Esophagus squamous epithelium (tissue), 5 donors: ENCODE measurements at regions not wholly inside any gene's neighbourhood (a gene's known extent, or its start where the extent isn't known, plus 50 kb on each side); places are given as distances from the start of the nearest gene placed in this dataset.

Experiments
- DNase-seq: peaks from one replicate; lab custom pipeline; 2025; lab: John Stamatoyannopoulos, UW
- H3K27ac ChIP-seq, 4 donors: fragments of 200-600 bp; sonication (generic); one replicate each; pipeline ENCODE4 v1.5.1; 2016 to 2019; ENCODE audit warnings: mild to moderate bottlenecking in 1 of 4
- H3K27me3 ChIP-seq, 4 donors: fragments of 200-600 bp; sonication (generic); 1 replicate in 3 of 4; 2 replicates in 1 of 4; pipeline versions ENCODE4 v1.5.1 to v1.6.0; 2017 to 2021; ENCODE audit warnings: antibody characterized with exemption in 1 of 4
- H3K36me3 ChIP-seq, 3 donors: fragments of 200-600 bp; sonication (generic); one replicate each; pipeline ENCODE4 v1.5.1; 2016 to 2019
- H3K4me1 ChIP-seq, 3 donors: fragments of 200-600 bp; sonication (generic); one replicate each; pipeline ENCODE4 v1.5.1; 2017 to 2019
- H3K4me3 ChIP-seq, 4 donors: fragments of 200-600 bp; sonication (generic); 1 replicate in 3 of 4; 2 replicates in 1 of 4; pipeline ENCODE4 v1.5.1; 2016 to 2019; ENCODE audit warnings: mild to moderate bottlenecking in 2 of 4, moderate library complexity in 1 of 4
- H3K9me3 ChIP-seq, 3 donors: fragments of 200-600 bp; sonication (generic); one replicate each; pipeline ENCODE4 v1.5.1; 2016 to 2019
- POLR2A ChIP-seq, 4 donors: fragments of 450-650 bp; IDR thresholded peaks; one replicate each; pipeline ENCODE4 v1.6.1; 2017; ENCODE audit warnings: antibody characterized with exemption in 4 of 4, mild to moderate bottlenecking in 4 of 4, moderate library complexity in 3 of 4
- WGBS, 2 donors: methylation state at CpG; one replicate each; pipeline ENCODE4 v1.1.5; 2018; 5-methylcytosine and 5-hydroxymethylcytosine counted together
- intact Hi-C: fragments of 100-400 bp; cut with DNase I; formaldehyde crosslinking; loops from one replicate; pipeline ENCODE4 v1.15.0; 2022
- TF ChIP-seq, protein P1 (sequence below), 6 experiments: fragments of 450-650 bp in 4 of 6; fragments of 200-600 bp in 2 of 6; sonication (generic) in 2 of 6; IDR thresholded peaks; one replicate each; pipeline ENCODE4 v1.5.1; 2016 to 2019; ENCODE audit warnings: antibody characterized with exemption in 6 of 6, mild to moderate bottlenecking in 4 of 6, moderate library complexity in 4 of 6
- donor health status: DM: yes; HTN: yes; CAD: no.

DNA sequence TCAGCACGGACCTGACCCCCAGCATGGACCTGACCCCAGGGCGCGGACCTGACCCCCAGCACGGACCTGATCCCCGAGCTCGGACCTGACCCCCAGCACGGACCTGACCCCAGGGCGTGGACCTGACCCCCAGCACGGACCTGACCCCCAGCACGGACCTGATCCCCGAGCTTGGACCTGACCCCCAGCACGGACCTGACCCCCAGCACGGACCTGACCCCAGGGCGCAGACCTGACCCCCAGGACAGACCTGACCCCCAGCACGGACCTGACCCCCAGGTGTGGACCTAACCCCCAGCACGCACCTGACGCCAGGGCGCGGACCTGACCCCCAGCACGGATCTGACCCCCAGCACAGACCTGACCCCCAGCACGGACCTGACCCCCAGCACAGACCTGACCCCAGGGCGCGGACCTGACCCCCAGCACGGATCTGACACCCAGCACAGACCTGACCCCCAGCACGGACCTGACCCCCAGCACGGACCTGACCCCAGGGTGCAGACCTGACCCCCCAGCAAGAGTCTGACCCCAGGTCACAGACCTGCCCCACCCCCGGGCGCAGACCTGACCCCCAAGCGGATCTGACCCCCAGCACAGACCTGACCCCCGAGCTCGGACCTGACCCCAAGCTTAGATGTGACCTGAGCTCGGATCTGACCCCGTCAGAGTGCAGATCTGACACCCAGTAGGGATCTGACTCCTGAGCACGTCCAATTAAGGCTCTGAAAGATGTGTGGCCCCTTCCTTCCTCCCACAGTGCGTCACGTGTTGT, 98.7 kb downstream of the C16orf95 start:
- WGBS, 2 donors, result 73 to 74% methylated on average over 4 to 7 of the region's 36 CpGs
- intact Hi-C loops, result no loop called here
- Histone ChIP-seq H3K4me3 (no peak overlapping the region), H3K36me3 (no peaks in the 10 kb centered on the region), H3K27me3 (peaks cover 0 to 21% (median 0%) of the 10 kb centered on the region in 4 donors), H3K9me3 (no peaks in the 10 kb centered on the region), H3K4me1 (no peaks in the 10 kb centered on the region), H3K27ac (no peak overlapping the region)
- TF ChIP-seq, protein P1, sequence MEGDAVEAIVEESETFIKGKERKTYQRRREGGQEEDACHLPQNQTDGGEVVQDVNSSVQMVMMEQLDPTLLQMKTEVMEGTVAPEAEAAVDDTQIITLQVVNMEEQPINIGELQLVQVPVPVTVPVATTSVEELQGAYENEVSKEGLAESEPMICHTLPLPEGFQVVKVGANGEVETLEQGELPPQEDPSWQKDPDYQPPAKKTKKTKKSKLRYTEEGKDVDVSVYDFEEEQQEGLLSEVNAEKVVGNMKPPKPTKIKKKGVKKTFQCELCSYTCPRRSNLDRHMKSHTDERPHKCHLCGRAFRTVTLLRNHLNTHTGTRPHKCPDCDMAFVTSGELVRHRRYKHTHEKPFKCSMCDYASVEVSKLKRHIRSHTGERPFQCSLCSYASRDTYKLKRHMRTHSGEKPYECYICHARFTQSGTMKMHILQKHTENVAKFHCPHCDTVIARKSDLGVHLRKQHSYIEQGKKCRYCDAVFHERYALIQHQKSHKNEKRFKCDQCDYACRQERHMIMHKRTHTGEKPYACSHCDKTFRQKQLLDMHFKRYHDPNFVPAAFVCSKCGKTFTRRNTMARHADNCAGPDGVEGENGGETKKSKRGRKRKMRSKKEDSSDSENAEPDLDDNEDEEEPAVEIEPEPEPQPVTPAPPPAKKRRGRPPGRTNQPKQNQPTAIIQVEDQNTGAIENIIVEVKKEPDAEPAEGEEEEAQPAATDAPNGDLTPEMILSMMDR (IDR thresholded peaks at IDR 0.05), result no peak
- no peak for TF ChIP-seq POLR2A (IDR thresholded peaks at IDR 0.05)
- DNase-seq, result no peak

DNA sequence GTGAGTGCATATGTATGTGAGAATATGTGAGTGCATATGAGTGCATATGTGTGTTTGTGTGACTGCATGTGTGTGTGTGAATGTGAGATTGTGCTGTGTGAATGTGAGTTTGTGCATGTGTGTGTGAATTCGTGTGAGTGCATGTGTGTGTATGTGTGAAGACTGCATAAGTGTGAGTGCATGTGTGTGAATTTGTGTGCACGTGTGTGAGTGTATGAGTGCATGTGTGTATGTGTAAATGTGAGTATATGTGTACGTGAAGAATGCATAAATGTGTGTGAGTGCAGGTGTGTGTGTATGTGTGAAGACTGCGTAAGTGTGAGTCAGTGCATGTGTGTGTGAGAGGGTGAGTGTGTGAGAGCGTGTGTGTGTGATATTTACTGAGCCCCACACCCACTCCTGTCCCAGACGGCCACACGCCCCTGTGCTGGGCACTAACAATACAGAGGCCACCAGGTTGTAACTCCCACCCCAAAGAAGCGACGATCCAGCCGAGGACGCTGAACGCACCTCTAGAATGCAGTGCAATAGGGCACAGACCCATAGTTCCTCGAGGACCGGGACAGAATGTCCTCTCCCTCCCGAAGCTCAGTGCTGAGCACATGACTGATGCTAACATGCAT, 97.8 kb downstream of the C16orf95 start:
- no peaks in the 10 kb centered on the region for H3K36me3 ChIP-seq
- no peak for DNase-seq
- H3K9me3 ChIP-seq, result no peaks in the 10 kb centered on the region
- intact Hi-C loops, result no loop called here
- H3K4me3 ChIP-seq, result no peak overlapping the region
- H3K4me1 ChIP-seq, result no peaks in the 10 kb centered on the region
- WGBS, 2 donors, result 86 to 94% methylated on average over 12 to 15 of the region's 15 CpGs
- H3K27ac ChIP-seq, result no peak overlapping the region
- TF ChIP-seq, protein P1 (IDR thresholded peaks at IDR 0.05), result no peak
- no peak for TF ChIP-seq POLR2A (IDR thresholded peaks at IDR 0.05)
- peaks cover 0 to 21% (median 0%) of the 10 kb centered on the region in 4 donors for H3K27me3 ChIP-seq

DNA sequence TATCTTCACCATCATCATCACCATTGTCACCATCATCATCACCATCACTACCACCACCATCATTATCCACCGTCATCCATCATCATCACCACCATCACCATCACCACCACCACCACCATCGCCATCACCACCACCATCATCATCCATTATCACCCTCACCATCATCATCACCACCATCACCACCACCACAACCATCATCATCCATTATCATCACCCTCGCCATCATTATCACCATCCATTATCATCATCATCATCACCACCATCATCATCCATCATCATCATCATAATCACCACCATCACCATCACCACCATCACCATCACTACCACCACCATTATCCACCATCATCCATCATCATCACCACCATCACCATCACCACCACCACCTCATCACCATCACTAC, 95.6 kb downstream of the C16orf95 start:
- TF ChIP-seq, protein P1 (IDR thresholded peaks at IDR 0.05), result no peak
- TF ChIP-seq POLR2A (IDR thresholded peaks at IDR 0.05), result no peak
- no peak overlapping the region for H3K27ac ChIP-seq
- no peaks in the 10 kb centered on the region for H3K9me3 ChIP-seq
- H3K36me3 ChIP-seq, result no peaks in the 10 kb centered on the region
- intact Hi-C loops, result no loop called here
- H3K4me3 ChIP-seq, result no peak overlapping the region
- WGBS, 2 donors, result 75 to 76% methylated on average over 3 of the region's 3 CpGs
- peaks cover 0 to 5% (median 0%) of the 10 kb centered on the region in 4 donors for H3K27me3 ChIP-seq
- H3K4me1 ChIP-seq, result no peaks in the 10 kb centered on the region
- DNase-seq, result no peak

DNA sequence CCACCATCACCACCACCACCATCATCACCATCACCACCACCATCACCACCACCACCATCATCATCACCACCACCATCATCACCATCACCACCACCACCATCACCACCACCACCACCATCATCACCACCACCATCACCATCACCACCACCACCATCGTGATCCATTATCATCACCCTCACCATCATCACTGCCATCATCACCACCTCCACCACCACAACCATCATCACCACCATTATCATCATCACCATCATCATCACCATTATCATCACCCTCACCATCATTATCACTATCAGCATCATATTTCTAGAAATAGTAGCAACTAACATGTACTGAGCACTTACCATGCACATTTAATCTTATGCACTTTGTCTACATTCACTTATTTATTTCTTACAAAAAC, 94.9 kb downstream of the C16orf95 start:
- Histone ChIP-seq H3K9me3 (no peaks in the 10 kb centered on the region), H3K4me1 (no peaks in the 10 kb centered on the region), H3K36me3 (no peaks in the 10 kb centered on the region), H3K4me3 (no peak overlapping the region), H3K27me3 (peaks cover 0 to 5% (median 0%) of the 10 kb centered on the region in 4 donors), H3K27ac (no peak overlapping the region)
- TF ChIP-seq POLR2A (IDR thresholded peaks at IDR 0.05), result no peak
- TF ChIP-seq, protein P1 (IDR thresholded peaks at IDR 0.05), result no peak
- WGBS, 2 donors, result 86 to 100% methylated on average over 1 of the region's 1 CpG
- intact Hi-C loops, result no loop called here
- DNase-seq, result no peak

DNA sequence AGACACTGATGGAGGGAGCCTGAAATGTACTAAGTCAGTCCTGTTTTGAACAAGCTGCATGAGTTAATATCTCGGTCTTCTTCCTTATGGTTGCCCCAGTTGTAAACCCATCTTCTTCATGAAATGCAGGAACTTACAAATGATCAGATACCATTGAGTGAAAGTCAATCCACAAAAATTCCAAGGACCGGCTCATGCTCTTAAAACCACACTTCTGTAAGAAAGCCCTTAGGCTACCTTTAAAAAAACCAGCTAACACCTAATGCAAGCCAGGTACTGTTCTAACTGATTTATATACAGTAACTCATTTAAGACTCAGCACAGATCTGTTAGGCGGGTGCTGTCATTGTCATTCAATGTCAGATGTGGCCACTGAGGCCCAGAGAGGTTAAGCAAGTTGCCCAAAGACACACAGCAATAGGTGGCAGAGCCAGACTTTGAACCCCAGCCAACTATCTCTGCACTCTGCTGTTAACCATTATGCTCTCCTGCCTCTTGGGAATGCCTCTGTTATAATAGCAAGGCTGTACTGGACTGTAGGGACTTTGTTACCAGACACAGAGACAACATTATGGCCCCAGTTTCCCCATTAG, 93.4 kb downstream of the C16orf95 start:
- H3K4me3 ChIP-seq, result no peak overlapping the region
- no peaks in the 10 kb centered on the region for H3K36me3 ChIP-seq
- intact Hi-C loops, result no loop called here
- no peak overlapping the region for H3K27ac ChIP-seq
- H3K4me1 ChIP-seq, result no peaks in the 10 kb centered on the region
- no peak for DNase-seq
- TF ChIP-seq, protein P1 (IDR thresholded peaks at IDR 0.05), result no peak
- TF ChIP-seq POLR2A (IDR thresholded peaks at IDR 0.05), result no peak
- no peaks in the 10 kb centered on the region for H3K9me3 ChIP-seq
- 62 to 76% methylated on average over 3 of the region's 3 CpGs for WGBS, 2 donors
- peaks cover 0 to 5% (median 0%) of the 10 kb centered on the region in 4 donors for H3K27me3 ChIP-seq
